Endothelial cell of umbilical vein (primary cell): ENCODE measurements at regions not wholly inside any gene's neighbourhood (a gene's known extent, or its start where the extent isn't known, plus 50 kb on each side); places are given as distances from the start of the nearest gene placed in this dataset.

ENCODE experiments used
- CTCF ChIP-seq, 2 donors: IDR thresholded peaks; 1 replicate in 1 of 2; 2 replicates in 1 of 2; pipeline ENCODE4 v1.5.1; 2011; ENCODE audit warnings: low read length in 2 of 2, mild to moderate bottlenecking in 2 of 2, moderate library complexity in 2 of 2, control low read depth in 1 of 2, inconsistent platforms in 1 of 2, low read depth in 1 of 2; ENCODE audit not compliant: insufficient read depth in 1 of 2; ENCODE audit errors: extremely low read depth in 1 of 2
- EZH2 ChIP-seq: IDR thresholded peaks from 2 replicates; pipeline ENCODE4 v1.6.1; 2012; ENCODE audit warnings: borderline replicate concordance, low read depth, mild to moderate bottlenecking, moderate library complexity, low read length, inconsistent platforms; ENCODE audit not compliant: severe bottlenecking
- FOS ChIP-seq: IDR thresholded peaks from 2 replicates; pipeline ENCODE4 v1.6.1; 2011; ENCODE audit warnings: mild to moderate bottlenecking, low read length, moderate library complexity, borderline replicate concordance; ENCODE audit not compliant: insufficient read depth
- MAX ChIP-seq: IDR thresholded peaks from 2 replicates; pipeline ENCODE4 v1.6.1; 2011; ENCODE audit not compliant: insufficient read depth, insufficient read length
- POLR2A ChIP-seq: IDR thresholded peaks from 2 replicates; pipeline ENCODE4 v1.6.1; 2012; ENCODE audit warnings: low read depth, mild to moderate bottlenecking, control low read depth, low read length
- POLR2AphosphoS5 ChIP-seq: IDR thresholded peaks from 2 replicates; pipeline ENCODE4 v1.6.1; 2012; ENCODE audit warnings: low read depth, mild to moderate bottlenecking, control low read depth, low read length, moderate library complexity; ENCODE audit not compliant: insufficient read depth

- TF ChIP-seq POLR2A (no peak), MAX (no peak), CTCF (IDR thresholded peaks at IDR 0.05; ENCODE audit: extremely low read depth in 1 of 2, insufficient read depth in 1 of 2, low read depth in 1 of 2, low read length in 2 of 2) (no peak), POLR2AphosphoS5 (no peak), EZH2 (no peak), FOS (no peak)
These were observed 138.4 kb downstream of the ADSS2 start for GRCh38 chr1:244313346-244313745.
